ENCODE measurements at regions not wholly inside any gene's neighbourhood (a gene's known extent, or its start where the extent isn't known, plus 50 kb on each side); places are given as distances from the start of the nearest gene placed in this dataset.

DNA sequence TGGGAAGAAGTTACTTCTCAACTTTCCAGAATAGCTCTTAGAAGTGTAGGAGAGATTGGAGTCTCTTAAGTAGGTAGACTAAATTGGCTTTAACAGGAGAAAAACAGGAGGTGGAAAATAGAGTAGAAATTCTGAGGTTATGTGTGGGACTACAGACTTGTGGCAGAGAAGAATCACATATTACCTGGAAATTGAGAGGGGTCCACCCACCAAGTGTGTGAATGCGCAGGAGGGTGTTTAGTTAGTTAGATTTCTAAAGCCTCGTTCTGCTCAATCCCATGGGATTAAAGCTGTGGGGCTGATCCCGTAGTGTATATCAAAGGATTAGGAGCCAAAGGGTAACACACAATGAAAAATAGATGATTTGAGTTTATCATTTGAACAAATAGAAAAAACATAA, 319.1 kb downstream of the TRIB2 start:
- no peak for TF ChIP-seq GATA2 (IDR thresholded peaks at IDR 0.05; ENCODE audit: low read depth, low read length)
- no peak for TF ChIP-seq GATA3 (IDR thresholded peaks at IDR 0.05; ENCODE audit: low read depth, low read length)

Data from SH-SY5Y (cell line).